Fibroblast of villous mesenchyme (primary cell): ENCODE measurements at regions not wholly inside any gene's neighbourhood (a gene's known extent, or its start where the extent isn't known, plus 50 kb on each side); places are given as distances from the start of the nearest gene placed in this dataset.
"Not testable (repeated sequence)": the region's sequence is repeated elsewhere in the genome, so short reads cannot be mapped to it uniquely, and the experiment has no call there.

ENCODE experiments used
- DNase-seq: peaks from one replicate; pipeline ENCODE4 v3.0.0-alpha.2; 2010; ENCODE audit warnings: low read depth
- H3K4me3 ChIP-seq: 2 replicates; pipeline ENCODE4 v1.5.1; 2011; ENCODE audit warnings: low read depth, mild to moderate bottlenecking, low read length
- TF ChIP-seq, protein P1 (sequence below): IDR thresholded peaks from 2 replicates; pipeline ENCODE4 v1.5.1; 2012; ENCODE audit warnings: low read depth, mild to moderate bottlenecking, low read length; ENCODE audit not compliant: insufficient read depth

DNA sequence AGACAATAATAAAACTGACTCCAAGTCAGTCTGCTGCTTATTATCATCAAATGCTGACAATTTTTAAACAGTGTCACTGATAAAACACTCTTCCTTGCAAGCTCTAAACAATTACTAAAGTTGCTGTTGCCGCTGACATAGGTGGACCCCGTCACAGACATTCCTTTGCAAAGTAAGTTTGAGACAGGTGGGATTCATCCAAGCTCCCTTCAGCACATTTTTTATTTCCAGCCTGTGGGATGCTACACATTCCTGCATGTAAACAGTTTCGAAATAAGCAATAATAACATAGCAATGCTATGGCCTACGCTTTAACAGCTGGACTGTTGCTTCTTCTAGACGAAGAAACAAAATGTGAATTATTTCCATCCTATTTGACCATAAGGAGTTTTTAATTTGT, 85.4 kb upstream of the HIF1A start:
- DNase-seq: peak; percentile 98
- H3K4me3 ChIP-seq: no peak overlapping the region
- TF ChIP-seq, protein P1, sequence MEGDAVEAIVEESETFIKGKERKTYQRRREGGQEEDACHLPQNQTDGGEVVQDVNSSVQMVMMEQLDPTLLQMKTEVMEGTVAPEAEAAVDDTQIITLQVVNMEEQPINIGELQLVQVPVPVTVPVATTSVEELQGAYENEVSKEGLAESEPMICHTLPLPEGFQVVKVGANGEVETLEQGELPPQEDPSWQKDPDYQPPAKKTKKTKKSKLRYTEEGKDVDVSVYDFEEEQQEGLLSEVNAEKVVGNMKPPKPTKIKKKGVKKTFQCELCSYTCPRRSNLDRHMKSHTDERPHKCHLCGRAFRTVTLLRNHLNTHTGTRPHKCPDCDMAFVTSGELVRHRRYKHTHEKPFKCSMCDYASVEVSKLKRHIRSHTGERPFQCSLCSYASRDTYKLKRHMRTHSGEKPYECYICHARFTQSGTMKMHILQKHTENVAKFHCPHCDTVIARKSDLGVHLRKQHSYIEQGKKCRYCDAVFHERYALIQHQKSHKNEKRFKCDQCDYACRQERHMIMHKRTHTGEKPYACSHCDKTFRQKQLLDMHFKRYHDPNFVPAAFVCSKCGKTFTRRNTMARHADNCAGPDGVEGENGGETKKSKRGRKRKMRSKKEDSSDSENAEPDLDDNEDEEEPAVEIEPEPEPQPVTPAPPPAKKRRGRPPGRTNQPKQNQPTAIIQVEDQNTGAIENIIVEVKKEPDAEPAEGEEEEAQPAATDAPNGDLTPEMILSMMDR: no peak

DNA sequence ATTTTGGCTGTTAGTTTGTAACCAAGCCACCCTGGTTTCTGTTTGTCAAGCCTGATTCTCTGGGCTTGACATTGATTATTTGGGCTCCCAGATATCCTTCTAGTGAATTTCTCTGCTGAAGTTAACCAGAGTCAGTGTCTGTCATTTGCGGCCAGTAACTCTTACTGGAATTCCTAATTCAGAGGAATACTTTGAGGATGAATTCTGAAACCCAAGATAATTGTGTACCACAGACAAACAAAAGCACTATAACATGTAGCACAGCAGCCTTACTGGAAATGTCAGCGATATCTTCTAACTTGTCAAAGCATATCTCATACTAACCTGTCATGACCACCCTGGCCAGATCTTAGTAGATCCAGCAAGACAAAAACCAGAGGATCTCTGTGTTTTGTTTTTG, 84.4 kb upstream of the HIF1A start:
- TF ChIP-seq, protein P1: no peak
- peak; percentile 60 for DNase-seq
- H3K4me3 ChIP-seq: no peak overlapping the region

DNA sequence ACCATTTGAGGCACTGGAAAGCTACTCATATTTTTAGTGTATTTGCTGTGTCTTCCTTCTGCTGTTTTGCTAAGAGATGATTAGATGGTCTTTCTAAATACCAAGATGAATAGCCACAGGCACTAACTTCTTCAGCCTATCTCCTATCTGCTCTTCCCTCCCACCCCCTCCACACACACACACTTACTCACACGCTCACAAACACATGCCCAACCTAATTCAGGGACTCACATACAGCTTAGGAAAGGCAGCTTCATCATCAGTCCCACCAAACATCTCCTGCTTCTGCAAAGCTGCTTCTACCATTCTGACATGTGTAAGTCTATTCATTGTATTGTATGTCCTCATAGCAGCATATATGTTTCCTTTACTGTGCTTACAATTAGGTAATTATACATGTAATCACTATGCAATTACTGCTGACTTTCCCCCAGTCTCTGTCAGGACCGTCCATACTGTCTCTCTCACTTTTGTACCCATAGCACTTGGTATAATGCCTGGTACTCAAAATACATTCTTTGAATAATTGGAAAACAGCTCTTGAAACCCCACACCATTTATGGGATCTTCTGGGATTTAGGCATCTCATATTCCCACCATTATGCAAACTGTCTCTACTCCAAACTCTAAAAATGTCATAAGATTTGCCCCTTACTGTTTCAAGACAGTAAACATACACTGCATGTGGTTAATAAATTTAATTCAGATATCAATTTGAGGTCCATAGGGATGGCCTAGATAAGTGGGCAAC, 83.3 kb upstream of the HIF1A start:
- peak; percentile 64 for DNase-seq
- TF ChIP-seq, protein P1: no peak
- H3K4me3 ChIP-seq: no peak overlapping the region

DNA sequence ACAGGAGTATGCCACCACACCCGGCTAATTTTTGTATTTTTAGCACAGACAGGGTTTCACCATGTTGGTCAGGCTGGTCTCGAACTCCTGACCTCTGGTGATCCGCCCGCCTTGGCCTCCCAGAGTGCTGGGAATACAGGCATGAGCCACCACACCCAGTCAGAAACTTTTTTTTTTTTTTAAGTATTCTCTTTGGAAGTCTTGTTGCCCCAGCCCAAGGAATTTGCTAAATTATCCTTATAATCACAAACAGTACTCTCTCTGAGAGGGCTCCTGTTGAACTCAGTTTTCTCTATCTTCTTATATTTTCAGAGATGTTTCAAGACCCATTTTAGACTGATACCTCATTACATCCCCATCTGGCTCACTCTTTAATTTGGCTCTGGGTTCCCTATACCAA, 82.3 kb upstream of the HIF1A start:
- DNase-seq, H3K4me3 ChIP-seq: not testable (repeated sequence)

DNA sequence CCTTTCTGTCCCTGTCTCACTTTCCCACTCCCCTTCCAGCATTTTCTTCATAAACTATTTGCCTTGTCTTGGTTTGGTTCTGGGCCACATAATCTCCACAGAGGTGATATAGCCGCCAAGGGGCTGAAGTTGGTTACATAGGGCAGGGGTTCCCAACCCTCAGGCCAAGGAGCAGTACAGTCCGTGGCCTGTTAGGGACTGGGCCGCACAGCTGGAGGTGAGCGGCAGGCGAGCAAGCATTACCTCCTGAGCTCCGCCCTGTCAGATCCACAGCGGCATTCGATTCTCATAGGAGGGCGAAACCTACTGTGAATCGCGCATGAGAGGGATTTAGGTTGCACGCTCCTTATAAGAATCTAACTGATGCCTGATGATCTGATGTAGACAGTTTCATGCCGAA, 80.6 kb upstream of the HIF1A start:
- no peak for DNase-seq
- TF ChIP-seq, protein P1: no peak
- no peak overlapping the region for H3K4me3 ChIP-seq

DNA sequence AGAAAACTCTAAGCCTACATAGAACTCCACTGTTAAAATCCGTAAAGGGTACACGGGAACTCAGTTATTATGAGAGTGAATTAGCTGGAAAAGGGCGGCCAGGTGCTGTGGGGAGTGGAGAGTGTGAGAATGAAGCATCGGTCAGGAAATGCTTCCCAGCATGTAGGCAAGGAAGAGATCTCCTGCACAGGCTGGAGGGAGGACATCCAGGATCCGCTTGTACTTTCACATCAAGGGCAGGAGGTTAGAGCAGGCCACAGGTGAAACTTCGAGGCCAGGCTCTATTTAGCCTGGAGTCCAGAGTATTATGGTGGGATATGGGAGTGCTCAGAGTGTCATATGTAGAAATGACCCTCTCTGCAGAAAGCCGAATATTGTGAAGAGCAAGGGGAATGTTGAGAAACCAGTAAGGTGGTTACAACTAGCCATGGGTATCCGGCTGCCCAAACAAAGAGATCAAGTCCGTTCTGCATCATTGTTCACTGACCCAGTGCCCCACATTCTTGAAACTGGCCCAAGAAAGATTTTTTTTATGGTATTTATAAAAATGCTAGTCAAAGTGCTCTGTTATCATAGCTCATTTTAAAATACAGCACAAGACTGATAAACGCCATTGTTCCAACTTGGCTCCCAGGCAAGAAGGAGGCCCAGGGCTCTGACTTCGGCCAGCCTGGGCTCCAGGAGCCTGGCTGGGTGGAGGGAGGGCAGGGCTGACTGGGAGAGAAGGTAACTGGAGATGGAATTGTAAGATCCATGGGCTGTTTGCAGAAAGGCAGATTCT, 79.4 kb upstream of the HIF1A start:
- no peak overlapping the region for H3K4me3 ChIP-seq
- no peak for DNase-seq

More for the DNA sequence above, 79.4 kb upstream of the HIF1A start:
- TF ChIP-seq, protein P1: no peak
